ENCODE measurements at regions not wholly inside any gene's neighbourhood (a gene's known extent, or its start where the extent isn't known, plus 50 kb on each side); places are given as distances from the start of the nearest gene placed in this dataset.
"Not testable (repeated sequence)": the region's sequence is repeated elsewhere in the genome, so short reads cannot be mapped to it uniquely, and the experiment has no call there.

DNA sequence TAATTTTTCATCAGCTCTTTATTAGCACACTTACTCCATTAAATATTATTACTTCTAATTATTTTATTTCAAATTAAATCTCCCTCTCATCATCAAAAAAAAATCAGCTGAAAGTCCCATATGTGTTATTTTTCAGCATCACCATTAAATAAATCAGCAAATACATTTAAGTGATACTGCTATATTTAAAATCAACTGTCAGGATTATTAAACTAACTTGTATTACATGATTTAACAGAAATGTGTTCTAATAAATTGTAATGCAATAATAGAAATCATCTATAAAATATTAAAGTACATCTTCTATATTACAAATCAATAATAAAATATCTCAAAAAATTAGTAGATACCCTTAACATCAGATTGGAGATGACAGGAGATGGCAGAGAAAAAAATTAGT lies 538.6 kb upstream of the MIR17HG start:
- no peak for DNase-seq (ENCODE audit: low read depth in 4 of 4, low spot score in 2 of 4)

DNA sequence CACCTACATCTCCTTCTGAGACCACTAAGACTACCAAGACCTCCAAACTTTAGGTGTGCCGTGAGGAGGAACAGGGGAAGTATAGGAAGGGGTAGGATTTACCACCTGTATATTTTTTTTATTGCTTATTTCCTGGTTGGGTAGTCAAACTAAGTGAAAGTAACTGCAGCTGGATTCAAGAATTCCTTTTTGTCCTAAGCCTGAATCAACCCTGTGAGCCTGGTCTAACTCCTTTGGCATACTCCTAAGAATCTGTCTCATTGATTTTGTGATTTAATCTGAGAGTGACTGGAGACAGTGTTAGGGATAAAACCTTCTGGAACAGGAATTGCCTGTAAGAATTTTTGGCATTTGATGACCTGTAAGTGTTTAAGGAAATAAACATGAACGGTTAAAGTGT lies 523.5 kb upstream of the MIR17HG start:
- DNase-seq (ENCODE audit: low read depth in 4 of 4, low spot score in 2 of 4), result no peak

DNA sequence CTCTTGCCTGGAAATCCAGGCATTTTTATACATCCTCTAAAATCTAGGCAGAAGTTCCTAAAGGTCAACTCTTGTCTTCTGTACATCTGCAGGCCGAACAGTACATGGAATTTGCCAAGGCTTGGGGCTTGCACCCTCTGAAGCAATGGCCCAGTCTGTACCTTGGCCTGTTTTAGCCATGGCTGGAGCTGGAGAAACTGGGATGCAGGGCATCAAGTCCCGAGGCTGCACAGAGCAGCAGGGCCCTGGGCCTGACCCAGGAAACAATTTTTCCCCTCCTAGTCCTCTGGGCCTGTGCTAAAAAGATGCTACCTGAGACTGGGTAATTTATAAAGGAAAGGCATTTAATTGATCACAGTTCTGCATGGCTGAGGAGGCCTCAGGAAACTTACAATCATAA lies 520.8 kb upstream of the MIR17HG start:
- DNase-seq (ENCODE audit: low read depth in 4 of 4, low spot score in 2 of 4), result no peak

DNA sequence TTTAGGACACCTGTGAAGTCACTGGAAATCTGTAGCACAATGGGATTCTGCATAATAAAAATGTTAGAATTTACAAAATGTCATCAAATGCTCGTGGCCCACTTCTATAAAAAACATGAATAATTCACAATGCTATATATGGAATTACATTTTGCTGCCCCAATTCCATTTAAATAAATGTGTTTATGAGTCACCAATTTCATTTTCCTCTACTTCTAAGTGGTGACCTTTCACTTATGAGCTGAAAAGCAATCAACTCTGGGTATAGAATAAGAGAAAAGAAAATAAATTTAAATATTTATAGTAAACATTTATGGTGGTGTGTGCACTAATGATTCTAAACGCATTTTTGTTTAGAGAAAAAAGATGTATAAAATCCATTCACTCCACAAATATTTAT lies 516.7 kb upstream of the MIR17HG start:
- no peak for DNase-seq (ENCODE audit: low read depth in 4 of 4, low spot score in 2 of 4)

DNA sequence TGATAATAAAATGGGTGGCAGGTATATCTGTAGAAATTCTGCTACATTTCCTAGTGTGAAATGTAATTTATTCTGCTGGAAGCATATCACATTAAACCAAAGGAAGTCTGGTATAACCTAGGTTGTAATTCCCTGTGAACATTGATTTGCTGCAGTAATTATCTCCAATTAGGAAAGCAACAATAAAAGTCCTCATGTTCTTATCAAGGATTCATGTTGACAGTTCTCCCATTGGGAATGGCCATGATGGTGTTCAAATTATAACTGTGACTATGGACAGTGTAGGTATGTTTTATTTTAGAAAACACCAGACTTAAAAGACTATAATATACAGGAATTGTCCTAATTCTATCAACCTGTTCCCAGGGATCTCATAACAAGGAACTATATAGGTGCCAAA lies 513.5 kb upstream of the MIR17HG start:
- no peak for DNase-seq (ENCODE audit: low read depth in 4 of 4, low spot score in 2 of 4)

DNA sequence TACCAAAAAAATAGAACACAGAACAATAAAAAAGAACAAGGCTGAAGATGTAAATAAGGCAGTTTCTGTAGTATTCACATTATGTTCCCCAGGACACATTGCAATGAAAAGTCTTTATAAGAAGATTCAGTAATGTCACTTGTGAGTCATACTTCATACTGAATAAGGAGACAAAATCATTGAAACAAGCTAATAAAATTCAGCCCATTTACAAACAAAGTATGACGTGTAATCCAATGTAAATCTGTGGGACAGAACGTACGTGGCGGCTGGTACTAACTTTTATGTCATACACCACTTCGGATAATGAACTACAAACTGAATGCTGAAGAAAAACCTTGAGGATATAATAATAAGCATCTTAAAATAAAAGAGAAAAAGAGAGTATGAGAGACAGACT lies 512.8 kb upstream of the MIR17HG start:
- DNase-seq (ENCODE audit: low read depth in 4 of 4, low spot score in 2 of 4), result no peak

DNA sequence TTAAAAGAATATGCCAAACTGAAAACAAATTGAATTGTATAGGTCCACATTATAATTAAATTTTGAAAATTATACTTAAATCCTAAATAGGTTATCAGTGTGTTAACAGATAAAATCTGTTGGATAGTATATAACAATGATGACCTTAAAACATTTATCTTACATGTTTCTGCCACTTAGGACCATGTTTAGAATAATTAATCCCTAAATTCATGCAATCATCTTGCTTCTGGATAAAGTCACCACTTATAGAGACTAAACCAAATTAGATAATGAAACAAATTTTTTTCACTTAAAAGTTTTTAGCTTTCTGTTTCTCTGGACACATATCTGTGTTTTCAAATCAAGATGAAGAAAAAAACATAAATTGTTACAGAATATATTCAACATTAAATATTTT lies 511.7 kb upstream of the MIR17HG start:
- DNase-seq (ENCODE audit: low read depth in 4 of 4, low spot score in 2 of 4), result no peak

DNA sequence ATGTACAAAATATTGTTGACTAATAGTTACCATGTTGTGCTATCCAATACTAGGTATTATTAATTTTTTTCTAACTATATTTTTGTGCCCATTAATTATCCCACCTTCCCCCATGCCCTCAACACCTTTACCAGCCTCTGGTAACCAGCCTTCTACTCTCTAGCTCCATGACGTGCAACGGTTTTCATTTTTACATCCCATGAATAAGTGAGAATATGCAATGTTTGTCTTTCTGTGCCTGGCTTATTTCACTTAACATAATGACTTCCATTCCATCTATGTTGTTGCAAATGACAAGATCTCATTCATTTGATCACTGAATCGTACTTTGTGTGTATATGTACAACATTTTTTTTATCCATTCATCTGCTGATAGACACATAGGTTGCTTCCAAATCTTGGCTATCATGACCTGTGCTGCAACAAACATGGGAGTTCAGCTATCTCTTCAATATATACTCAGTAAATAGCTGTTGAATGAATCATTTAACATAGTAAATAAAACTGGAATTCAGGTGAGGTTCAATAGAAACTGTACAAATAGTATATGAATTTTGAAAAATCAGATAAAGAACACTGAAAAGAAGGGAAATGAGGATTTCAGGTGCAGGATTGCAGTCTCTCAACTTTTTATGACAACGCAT lies 509.0 kb upstream of the MIR17HG start:
- DNase-seq (ENCODE audit: low read depth in 4 of 4, low spot score in 2 of 4), result no peak

DNA sequence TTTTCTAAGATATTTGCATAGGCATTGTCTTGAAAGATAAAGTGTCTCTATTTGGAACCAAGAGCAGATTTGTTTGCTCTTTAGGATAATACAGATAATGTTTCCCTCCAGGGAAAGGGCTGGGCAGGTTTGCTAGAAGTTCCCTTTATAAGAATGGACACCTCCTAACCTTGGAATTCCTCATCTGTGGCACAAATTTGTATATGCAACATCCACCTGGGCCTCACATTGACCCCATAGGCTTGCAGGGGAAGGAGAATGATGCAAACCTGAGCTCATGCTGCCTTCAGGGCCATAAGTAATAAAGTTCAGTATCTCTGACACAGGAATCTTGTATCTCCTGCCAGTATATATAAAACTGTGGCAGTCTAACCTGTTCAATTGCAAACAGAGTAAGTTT lies 508.4 kb upstream of the MIR17HG start:
- DNase-seq (ENCODE audit: low read depth in 4 of 4, low spot score in 2 of 4), result no peak

DNA sequence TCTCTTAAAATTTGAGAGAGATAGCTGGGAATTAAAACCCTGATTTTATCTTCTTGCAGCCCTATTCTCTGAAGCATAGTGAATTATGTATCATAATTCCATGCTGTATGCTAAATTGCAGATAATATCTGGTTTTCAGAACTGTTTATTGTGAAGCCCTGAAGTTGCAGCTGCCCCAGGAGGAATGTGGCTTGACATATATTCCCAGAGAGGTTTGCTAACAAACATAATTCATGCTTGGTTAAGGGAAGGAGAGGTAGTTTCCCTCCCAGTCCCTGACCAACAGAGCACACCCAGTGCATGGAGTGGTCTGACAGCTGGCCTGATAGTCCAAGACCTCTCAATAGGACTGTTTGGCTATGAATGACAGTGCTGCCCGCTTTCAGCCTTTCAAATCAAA lies 500.6 kb upstream of the MIR17HG start:
- DNase-seq (ENCODE audit: low read depth in 4 of 4, low spot score in 2 of 4), result no peak

DNA sequence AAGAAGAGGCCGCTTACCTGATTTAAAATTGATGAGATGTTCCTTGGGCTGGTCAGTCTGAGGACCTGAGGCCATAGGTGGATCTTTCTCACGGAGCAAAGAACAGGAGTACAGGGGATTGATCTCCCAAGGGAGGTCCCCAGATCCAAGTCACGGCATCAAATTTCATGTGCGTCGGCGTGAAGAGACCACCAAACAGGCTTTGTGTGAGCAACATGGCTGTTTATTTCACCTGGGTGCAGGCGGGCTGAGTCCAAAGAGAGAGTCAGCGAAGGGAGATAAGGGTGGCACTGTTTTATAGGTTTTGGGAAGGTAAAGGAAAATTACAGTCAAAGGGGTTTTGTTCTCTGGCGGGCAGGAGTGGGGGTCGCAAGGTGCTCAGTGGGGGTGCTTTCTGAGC lies 493.8 kb upstream of the MIR17HG start:
- DNase-seq (ENCODE audit: low read depth in 4 of 4, low spot score in 2 of 4), result not testable (repeated sequence)

DNA sequence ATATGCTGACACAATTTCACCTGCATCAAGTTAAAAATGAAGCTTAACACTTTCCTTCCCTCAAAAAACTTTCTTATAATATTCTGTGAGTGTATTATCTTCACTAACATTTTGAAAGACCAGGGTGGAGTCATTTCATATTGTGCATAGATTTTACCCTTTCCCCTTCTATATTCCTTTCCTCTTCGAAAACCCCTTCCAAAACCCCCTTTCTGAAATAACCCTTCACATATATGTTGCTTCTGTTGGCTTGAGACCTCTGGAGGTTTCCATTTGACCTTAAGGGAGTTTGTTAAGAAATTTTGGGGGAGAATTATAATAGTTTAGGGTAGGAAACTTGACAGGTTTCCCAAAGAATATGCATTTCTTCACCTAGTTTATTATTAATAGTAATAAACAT lies 489.6 kb upstream of the MIR17HG start:
- no peak for DNase-seq (ENCODE audit: low read depth in 4 of 4, low spot score in 2 of 4)

DNA sequence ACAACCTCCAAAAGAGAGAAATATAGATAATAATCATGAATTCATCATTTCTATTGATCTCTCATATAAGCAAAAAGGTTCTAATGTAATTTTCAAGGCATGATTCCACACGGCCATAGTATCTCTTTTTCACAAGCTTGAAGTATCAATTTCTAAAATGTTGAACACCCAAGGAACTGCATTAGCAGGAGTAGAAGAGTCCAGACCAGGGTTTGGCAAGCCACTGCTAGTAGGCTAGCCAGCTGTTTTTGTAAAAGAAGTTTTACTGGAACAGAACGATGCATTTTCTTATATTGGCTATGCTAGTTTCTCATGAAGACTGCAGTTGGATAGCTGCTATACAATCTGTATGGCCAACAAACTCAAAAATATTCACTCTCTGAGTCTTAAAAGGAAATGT lies 481.5 kb upstream of the MIR17HG start:
- no peak for DNase-seq (ENCODE audit: low read depth in 4 of 4, low spot score in 2 of 4)

DNA sequence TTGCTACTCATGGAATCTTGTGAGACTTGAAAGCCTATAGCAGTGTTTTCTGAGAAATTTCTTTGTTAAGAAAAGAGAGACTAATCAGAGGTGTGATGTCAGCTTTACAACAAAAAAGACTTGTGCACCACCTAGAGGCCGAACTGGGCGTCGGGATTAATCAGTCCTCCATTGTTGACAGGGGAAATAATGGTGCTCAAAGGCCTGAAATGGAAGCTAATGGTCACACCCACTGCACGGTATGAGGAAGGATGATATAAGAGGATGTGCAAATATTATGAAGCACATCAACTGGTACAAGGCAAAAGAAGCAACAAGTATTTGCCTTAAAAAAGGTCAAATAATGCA lies 480.2 kb upstream of the MIR17HG start:
- peak in 3 of 4 donors; percentile 46 to 67 (median 51) for DNase-seq (ENCODE audit: low read depth in 4 of 4, low spot score in 2 of 4)

DNA sequence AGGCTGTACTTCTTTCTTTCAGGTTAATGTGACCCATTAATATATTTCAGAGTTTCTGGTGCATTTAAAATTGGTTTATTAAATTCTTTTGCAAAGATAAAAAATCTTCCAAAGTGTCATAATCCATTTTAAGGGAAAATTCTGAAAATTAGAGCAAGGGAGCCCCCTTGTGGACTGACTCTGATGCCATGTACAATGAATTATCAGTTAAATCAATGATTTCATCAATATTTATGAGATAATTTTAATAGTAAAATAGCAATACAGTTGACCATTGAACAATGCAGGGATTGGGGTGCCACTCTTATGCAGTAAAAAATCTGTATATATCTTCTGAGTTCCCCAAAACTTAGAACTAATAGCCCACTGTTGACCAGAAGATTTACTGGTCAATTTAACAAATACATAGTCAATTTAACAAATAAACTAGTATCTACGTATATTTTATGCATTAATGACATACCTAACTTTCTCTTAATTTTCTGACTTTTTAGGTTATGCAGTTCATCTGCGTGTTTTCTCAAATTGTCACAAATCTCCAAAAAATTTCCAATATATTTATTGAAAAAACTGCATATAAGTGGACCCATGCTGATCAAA lies 479.1 kb upstream of the MIR17HG start:
- DNase-seq (ENCODE audit: low read depth in 4 of 4, low spot score in 2 of 4), result no peak

DNA sequence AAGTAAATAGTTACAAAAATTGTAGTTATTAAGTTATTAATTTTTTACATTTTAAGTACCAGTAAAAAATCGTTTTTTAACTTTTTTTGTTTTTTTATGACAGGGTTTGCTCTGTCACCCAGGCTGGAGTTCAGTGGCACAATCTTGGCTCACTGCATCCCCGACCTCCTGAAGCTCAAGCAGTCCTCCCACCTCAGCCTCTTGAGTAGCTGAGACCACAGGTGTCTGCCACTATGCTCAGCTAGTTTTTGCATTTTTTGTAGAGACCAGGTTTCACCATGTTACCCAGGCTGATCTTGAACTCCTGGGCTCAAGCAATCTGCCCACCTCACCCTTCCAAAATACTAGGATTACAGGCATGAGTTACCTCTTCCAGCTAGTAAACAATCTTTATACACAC lies 477.9 kb upstream of the MIR17HG start:
- DNase-seq (ENCODE audit: low read depth in 4 of 4, low spot score in 2 of 4), result no peak

DNA sequence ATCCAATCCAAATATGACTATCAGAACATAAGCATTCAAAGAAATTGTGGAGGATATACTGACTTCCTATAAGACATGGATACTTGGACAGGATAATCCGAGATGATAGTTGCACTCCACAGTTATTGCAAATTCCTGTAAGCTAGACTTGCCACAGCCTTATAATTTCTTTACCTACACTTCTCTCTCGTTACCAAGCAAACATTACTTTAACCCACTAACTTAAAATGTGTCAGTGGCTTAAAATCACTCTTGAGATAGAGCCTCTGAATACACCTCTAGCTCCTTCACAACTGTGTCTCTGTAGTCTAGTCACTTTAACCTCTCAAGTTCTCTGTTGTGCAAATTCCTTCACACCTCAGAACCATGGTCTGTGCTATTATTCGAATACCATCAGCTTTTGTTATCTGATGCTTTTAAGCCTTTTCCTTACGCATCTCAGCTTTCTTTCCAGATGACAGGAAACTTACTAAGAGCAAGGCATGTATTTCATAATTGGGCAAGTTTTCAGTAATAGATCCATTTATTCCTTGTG lies 474.9 kb upstream of the MIR17HG start:
- no peak for DNase-seq (ENCODE audit: low read depth in 4 of 4, low spot score in 2 of 4)

DNA sequence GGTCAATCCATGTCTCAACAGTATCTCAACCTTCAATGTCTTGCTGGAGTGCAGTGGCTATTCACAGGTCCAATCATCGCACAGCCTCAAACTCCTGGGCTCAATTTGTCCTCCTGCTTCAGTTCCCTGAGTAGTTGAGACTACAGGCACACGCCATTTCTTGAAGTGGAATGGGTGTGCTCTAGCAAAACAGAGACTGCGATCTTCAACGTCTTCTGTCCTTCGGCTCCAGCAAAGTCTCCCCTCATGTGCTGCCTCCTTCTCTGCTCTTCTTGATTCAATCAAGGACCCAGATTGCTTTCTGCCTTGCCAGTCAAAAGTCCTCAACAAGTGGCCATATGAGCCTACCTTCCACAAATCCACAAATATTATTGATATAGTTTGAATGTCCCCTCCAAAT lies 466.7 kb upstream of the MIR17HG start:
- no peak for DNase-seq (ENCODE audit: low read depth in 4 of 4, low spot score in 2 of 4)

DNA sequence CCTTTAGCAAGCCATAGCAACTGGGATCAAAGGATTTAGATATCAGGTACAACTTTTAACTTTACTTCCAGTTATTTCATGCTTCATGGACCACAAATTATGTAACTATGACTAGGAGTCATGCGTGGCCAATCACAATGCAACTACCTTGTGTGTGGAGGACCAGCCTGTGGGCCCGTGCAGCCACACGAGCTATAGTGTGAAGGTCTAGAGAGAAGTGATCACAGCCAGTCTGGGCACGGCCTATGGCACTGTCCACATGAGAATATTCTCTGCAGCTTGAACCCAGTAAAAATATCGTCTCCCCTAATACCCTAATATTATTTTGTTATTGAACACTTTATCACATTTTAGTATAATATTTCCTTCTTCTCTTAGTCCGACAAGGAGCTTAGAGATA lies 464.9 kb upstream of the MIR17HG start:
- no peak for DNase-seq (ENCODE audit: low read depth in 4 of 4, low spot score in 2 of 4)

DNA sequence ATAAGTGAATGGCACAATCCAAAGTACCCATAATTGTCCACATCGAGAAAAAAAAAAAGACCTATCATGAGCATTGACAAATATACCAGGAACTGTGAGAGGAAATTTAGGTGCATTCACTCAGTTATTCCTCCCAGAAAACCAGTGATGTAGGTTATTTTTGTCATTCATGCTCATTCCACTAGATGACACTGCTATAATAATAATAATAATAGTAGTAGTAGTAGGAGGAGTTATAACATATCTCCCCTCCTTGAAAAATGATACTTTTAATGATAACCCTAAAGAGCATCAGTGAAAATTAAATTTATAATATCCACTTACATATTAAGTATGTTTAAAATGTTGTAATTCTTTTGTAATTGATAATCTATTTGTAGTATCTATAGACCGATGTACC lies 463.9 kb upstream of the MIR17HG start:
- DNase-seq (ENCODE audit: low read depth in 4 of 4, low spot score in 2 of 4), result no peak

DNA sequence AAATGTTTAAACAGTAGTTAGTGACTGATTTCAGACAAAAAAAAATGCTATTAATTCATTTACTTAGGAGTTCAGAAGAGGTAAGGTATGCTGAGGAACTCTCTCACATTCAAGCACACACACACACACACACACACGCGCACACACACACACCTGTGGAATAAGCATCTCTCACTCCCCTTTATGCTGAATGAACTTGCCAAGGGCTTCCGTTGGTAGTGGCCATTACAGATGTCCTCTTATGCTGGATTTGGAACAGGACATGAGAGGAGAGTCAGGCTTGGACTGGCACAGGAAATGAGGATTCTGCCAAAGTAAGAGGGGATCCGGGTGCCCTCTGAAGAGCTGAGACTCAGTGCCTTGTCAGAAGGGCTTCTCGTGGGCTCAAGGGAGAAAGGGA lies 463.4 kb upstream of the MIR17HG start:
- DNase-seq (ENCODE audit: low read depth in 4 of 4, low spot score in 2 of 4), result no peak

DNA sequence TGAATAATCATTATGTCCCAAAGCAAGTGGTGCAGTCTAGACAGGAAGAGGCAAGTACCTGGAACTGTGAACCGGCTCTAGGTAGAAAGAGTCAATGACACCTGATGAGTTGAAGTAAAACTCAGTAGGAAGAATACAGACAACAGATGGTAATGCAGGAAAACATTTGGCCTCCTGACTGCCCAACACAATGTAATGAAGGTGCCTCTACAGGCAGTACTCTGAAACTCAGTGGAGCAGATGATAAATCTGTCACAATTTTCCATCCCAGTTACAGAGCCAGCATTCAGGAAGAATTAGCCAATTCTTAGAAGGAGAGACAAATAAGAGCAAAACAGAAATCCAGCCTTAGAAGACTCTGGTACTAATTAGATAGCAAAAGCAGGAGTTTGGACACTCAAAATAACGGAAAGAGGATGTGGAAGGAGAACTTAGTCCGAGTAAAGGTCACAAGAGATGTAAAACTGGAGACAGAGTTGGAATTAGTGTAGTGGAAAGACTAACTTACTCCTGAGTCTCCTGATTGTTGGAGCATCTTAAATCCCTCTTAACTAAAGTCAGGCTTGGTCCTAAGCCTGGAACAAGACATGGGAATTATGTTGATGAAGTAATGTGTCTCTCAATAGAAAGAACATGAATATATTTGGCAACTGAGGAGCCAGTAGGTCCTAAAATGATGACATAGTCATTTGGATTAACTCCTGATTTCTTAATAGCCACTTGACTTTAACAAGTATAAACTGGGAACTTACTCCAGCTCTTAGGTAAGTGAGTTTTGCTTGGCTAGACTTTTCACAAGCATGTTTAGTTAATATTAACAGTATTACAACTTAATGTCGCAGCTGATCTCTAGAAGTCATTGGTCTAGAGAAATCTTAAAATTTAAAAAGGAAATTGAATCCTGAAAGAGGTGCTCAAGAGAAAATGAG lies 457.3 kb upstream of the MIR17HG start:
- no peak for DNase-seq (ENCODE audit: low read depth in 4 of 4, low spot score in 2 of 4)

All from left renal cortex interstitium (tissue), 4 donors.